PC-3 (cell line): ENCODE measurements at regions not wholly inside any gene's neighbourhood (a gene's known extent, or its start where the extent isn't known, plus 50 kb on each side); places are given as distances from the start of the nearest gene placed in this dataset.

Experiments
- ATAC-seq: fragments of 200-7000 bp; cut with Tn5 transposase; 2 replicates; pipeline ENCODE4 v1.9.1; 2020; ENCODE audit warnings: mild to moderate bottlenecking, moderate library complexity
- BruUV-seq: library from RNA; stranded (reverse); fragments of 400-500 nt; replicated peaks from 2 replicates; lab custom pipeline; 2021; lab: Mats Ljungman, UMichigan
- CTCF ChIA-PET: fragments of 300-600 bp; sonication (Branson Sonifier 250); formaldehyde crosslinking; loops from one replicate; lab custom pipeline; 2022; ENCODE audit warnings: antibody characterized with exemption; lab: Charles Lee
- POLR2A ChIA-PET: fragments of 300-600 bp; sonication (Branson Sonifier 250); formaldehyde crosslinking; loops from one replicate; lab custom pipeline; 2022; ENCODE audit warnings: antibody characterized with exemption; ENCODE audit not compliant: unreplicated experiment; lab: Charles Lee
- DNase-seq: peaks from one replicate; pipeline ENCODE4 v3.0.0-alpha.2; 2015
- H2AFZ ChIP-seq: fragments of 300-600 bp; sonication (generic); 2 replicates; pipeline ENCODE4 v1.6.0; 2016; ENCODE audit warnings: antibody characterized with exemption, low read length
- H3F3A ChIP-seq: fragments of 300-600 bp; sonication (generic); one replicate; pipeline ENCODE4 v1.6.0; 2017; ENCODE audit warnings: antibody characterized with exemption, low read length, control low read depth, mild to moderate bottlenecking; ENCODE audit not compliant: unreplicated experiment
- H3K27ac ChIP-seq: fragments of 300-600 bp; sonication (generic); 2 replicates; pipeline ENCODE4 v1.5.1; 2016; ENCODE audit warnings: mild to moderate bottlenecking, low read length
- H3K27me3 ChIP-seq: fragments of 300-600 bp; sonication (generic); 2 replicates; pipeline ENCODE4 v1.6.1; 2016; ENCODE audit warnings: low read length, mixed read lengths
- H3K36me3 ChIP-seq: fragments of 300-600 bp; sonication (generic); 2 replicates; pipeline ENCODE4 v1.6.1; 2016; ENCODE audit warnings: low read depth, mixed run types, low read length, mixed read lengths
- H3K4me1 ChIP-seq: fragments of 300-600 bp; sonication (generic); 2 replicates; pipeline ENCODE4 v1.5.1; 2016; ENCODE audit warnings: low read length; ENCODE audit not compliant: insufficient read depth
- H3K4me2 ChIP-seq: fragments of 300-600 bp; sonication (generic); 2 replicates; pipeline ENCODE4 v1.6.0; 2016; ENCODE audit warnings: low read length
- H3K4me3 ChIP-seq: fragments of 300-600 bp; sonication (generic); 2 replicates; pipeline ENCODE4 v1.5.1; 2016; ENCODE audit warnings: mild to moderate bottlenecking, low read length, mixed read lengths
- H3K79me2 ChIP-seq: fragments of 300-600 bp; sonication (generic); 2 replicates; pipeline ENCODE4 v1.6.1; 2017; ENCODE audit warnings: low read length, mixed read lengths
- H3K9ac ChIP-seq: fragments of 300-600 bp; sonication (generic); 2 replicates; pipeline ENCODE4 v1.6.0; 2016; ENCODE audit warnings: mild to moderate bottlenecking, low read length
- H3K9me2 ChIP-seq: fragments of 300-600 bp; sonication (generic); replicated peaks from 2 replicates; pipeline ENCODE4 v1.6.1; 2016; ENCODE audit warnings: mixed run types, low read length, mixed read lengths
- H3K9me3 ChIP-seq: fragments of 300-600 bp; sonication (generic); 2 replicates; pipeline ENCODE4 v1.6.1; 2016; ENCODE audit warnings: low read length, mixed read lengths
- H4K20me1 ChIP-seq: fragments of 300-600 bp; sonication (generic); 2 replicates; pipeline ENCODE4 v1.6.1; 2016; ENCODE audit warnings: low read length, mixed read lengths
- CTCF ChIP-seq: fragments of 300-600 bp; sonication (generic); conservative IDR thresholded peaks from 2 replicates; pipeline ENCODE4 v1.5.1; 2017; ENCODE audit warnings: antibody characterized with exemption, low read depth, mild to moderate bottlenecking, low read length
- EZH2 ChIP-seq: fragments of 300-600 bp; sonication (generic); IDR thresholded peaks from one replicate; pipeline ENCODE4 v1.6.1; 2017; ENCODE audit warnings: antibody characterized with exemption, mild to moderate bottlenecking, low read length; ENCODE audit not compliant: unreplicated experiment
- EZH2phosphoT487 ChIP-seq: fragments of 300-600 bp; sonication (generic); IDR thresholded peaks from 2 replicates; pipeline ENCODE4 v1.6.1; 2018; ENCODE audit warnings: mild to moderate bottlenecking, antibody characterized with exemption, low read length, borderline replicate concordance
- intact Hi-C: fragments of 100-400 bp; cut with micrococcal nuclease; formaldehyde crosslinking; loops from 2 replicates; pipeline ENCODE4 v1.9.0; 2023

GRCh38 chr1:91585982-91586381, 85.3 kb downstream of the CDC7 start:
- ChIA-PET CTCF (no interaction called here), POLR2A (no interaction called here)
- intact Hi-C loops = no loop called here
- Histone ChIP-seq H3K4me2 (no peak overlapping the region), H3K27ac (no peak overlapping the region), H3K9ac (no peak overlapping the region), H3K9me3 (no peaks in the 10 kb centered on the region), H3K4me3 (no peak overlapping the region), H3F3A (no peaks in the 10 kb centered on the region), H3K9me2 (0 out of 2 replicates have a peak, but pooled peaks cover 3% of the 10 kb centered on the region), H2AFZ (no peak overlapping the region), H3K27me3 (no peaks in the 10 kb centered on the region), H3K36me3 (no peaks in the 10 kb centered on the region), H3K4me1 (peaks cover 21% of the 10 kb centered on the region), H4K20me1 (no peaks in the 10 kb centered on the region), H3K79me2 (no peaks in the 10 kb centered on the region)
- ATAC-seq (no peak), DNase-seq (no peak)
- TF ChIP-seq EZH2phosphoT487 (no peak), CTCF (no peak), EZH2 (no peak)
- no TSS peak for BruUV-seq

- ChIA-PET CTCF (no interaction called here), POLR2A (no interaction called here)
- Histone ChIP-seq H3K27ac (no peak overlapping the region), H3K79me2 (no peaks in the 10 kb centered on the region), H3K4me1 (no peaks in the 10 kb centered on the region), H3K9ac (no peak overlapping the region), H2AFZ (no peak overlapping the region), H3K4me2 (no peak overlapping the region), H3F3A (no peaks in the 10 kb centered on the region), H4K20me1 (no peaks in the 10 kb centered on the region), H3K9me2 (no peaks in the 10 kb centered on the region), H3K27me3 (no peaks in the 10 kb centered on the region), H3K36me3 (no peaks in the 10 kb centered on the region), H3K4me3 (no peak overlapping the region), H3K9me3 (no peaks in the 10 kb centered on the region)
- ATAC-seq (no peak), DNase-seq (no peak)
- BruUV-seq = no TSS peak
- TF ChIP-seq EZH2phosphoT487 = no peak
- TF ChIP-seq CTCF = no peak
- TF ChIP-seq EZH2 = no peak
- intact Hi-C loops = no loop called here
These were observed 88.8 kb downstream of the CDC7 start for GRCh38 chr1:91589437-91589836.

GRCh38 chr1:91591175-91591974, 90.7 kb downstream of the CDC7 start:
- Histone ChIP-seq H3K9me3 (no peaks in the 10 kb centered on the region), H2AFZ (no peak overlapping the region), H4K20me1 (no peaks in the 10 kb centered on the region), H3K4me1 (no peaks in the 10 kb centered on the region), H3K79me2 (no peaks in the 10 kb centered on the region), H3K36me3 (no peaks in the 10 kb centered on the region), H3K27ac (no peak overlapping the region), H3K9ac (no peak overlapping the region), H3K27me3 (no peaks in the 10 kb centered on the region), H3K4me3 (no peak overlapping the region), H3F3A (no peaks in the 10 kb centered on the region), H3K4me2 (no peak overlapping the region), H3K9me2 (no peaks in the 10 kb centered on the region)
- ATAC-seq (no peak), DNase-seq (no peak)
- ChIA-PET CTCF (no interaction called here), POLR2A (no interaction called here)
- TF ChIP-seq CTCF (no peak), EZH2 (no peak), EZH2phosphoT487 (no peak)
- no TSS peak for BruUV-seq
- intact Hi-C loops = no loop called here
